ENCODE measurements at regions not wholly inside any gene's neighbourhood (a gene's known extent, or its start where the extent isn't known, plus 50 kb on each side); places are given as distances from the start of the nearest gene placed in this dataset.

GRCh38 chr13:22286338-22286737 lies 615.5 kb downstream of the FGF9 start:
- TF ChIP-seq, protein P1, sequence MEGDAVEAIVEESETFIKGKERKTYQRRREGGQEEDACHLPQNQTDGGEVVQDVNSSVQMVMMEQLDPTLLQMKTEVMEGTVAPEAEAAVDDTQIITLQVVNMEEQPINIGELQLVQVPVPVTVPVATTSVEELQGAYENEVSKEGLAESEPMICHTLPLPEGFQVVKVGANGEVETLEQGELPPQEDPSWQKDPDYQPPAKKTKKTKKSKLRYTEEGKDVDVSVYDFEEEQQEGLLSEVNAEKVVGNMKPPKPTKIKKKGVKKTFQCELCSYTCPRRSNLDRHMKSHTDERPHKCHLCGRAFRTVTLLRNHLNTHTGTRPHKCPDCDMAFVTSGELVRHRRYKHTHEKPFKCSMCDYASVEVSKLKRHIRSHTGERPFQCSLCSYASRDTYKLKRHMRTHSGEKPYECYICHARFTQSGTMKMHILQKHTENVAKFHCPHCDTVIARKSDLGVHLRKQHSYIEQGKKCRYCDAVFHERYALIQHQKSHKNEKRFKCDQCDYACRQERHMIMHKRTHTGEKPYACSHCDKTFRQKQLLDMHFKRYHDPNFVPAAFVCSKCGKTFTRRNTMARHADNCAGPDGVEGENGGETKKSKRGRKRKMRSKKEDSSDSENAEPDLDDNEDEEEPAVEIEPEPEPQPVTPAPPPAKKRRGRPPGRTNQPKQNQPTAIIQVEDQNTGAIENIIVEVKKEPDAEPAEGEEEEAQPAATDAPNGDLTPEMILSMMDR (IDR thresholded peaks at IDR 0.05; ENCODE audit: low read length): no peak
- TF ChIP-seq EZH2 (IDR thresholded peaks at IDR 0.05; ENCODE audit: borderline replicate concordance, low read length): no peak
- Histone ChIP-seq H3K9me2 (ENCODE audit: low read depth, low read length) (no peaks in the 10 kb centered on the region), H3K4me3 (ENCODE audit: low read depth, low read length, poor library complexity, severe bottlenecking) (no peak overlapping the region), H3K79me2 (ENCODE audit: insufficient read depth, low read length) (no peaks in the 10 kb centered on the region), H3K4me2 (ENCODE audit: low read length) (no peak overlapping the region), H4K20me1 (ENCODE audit: insufficient read depth, low read length) (no peaks in the 10 kb centered on the region), H2AFZ (ENCODE audit: low read length) (no peak overlapping the region), H3F3A (ENCODE audit: insufficient read depth, low read length) (no peaks in the 10 kb centered on the region), H3K36me3 (ENCODE audit: insufficient read depth, low read length) (no peaks in the 10 kb centered on the region), H3K4me1 (ENCODE audit: insufficient read depth, low read length, severe bottlenecking) (no peaks in the 10 kb centered on the region), H3K27ac (ENCODE audit: low read depth, low read length, poor library complexity, severe bottlenecking) (no peak overlapping the region), H3K27me3 (ENCODE audit: insufficient read depth, low read length) (no peaks in the 10 kb centered on the region), H3K9me3 (ENCODE audit: low read length) (no peaks in the 10 kb centered on the region), H3K9ac (ENCODE audit: low read length) (no peak overlapping the region)

GRCh38 chr13:22287343-22287920 lies 616.6 kb downstream of the FGF9 start:
- H3K4me1 ChIP-seq (ENCODE audit: insufficient read depth, low read length, severe bottlenecking): no peaks in the 10 kb centered on the region
- H3K9ac ChIP-seq (ENCODE audit: low read length): no peak overlapping the region
- H3K4me3 ChIP-seq (ENCODE audit: low read depth, low read length, poor library complexity, severe bottlenecking): no peak overlapping the region
- no peak overlapping the region for H3K4me2 ChIP-seq (ENCODE audit: low read length)
- TF ChIP-seq EZH2 (IDR thresholded peaks at IDR 0.05; ENCODE audit: borderline replicate concordance, low read length): no peak
- TF ChIP-seq, protein P1 (IDR thresholded peaks at IDR 0.05; ENCODE audit: low read length): no peak
- no peaks in the 10 kb centered on the region for H3K27me3 ChIP-seq (ENCODE audit: insufficient read depth, low read length)
- no peaks in the 10 kb centered on the region for H4K20me1 ChIP-seq (ENCODE audit: insufficient read depth, low read length)
- H3K9me3 ChIP-seq (ENCODE audit: low read length): no peaks in the 10 kb centered on the region
- H3K36me3 ChIP-seq (ENCODE audit: insufficient read depth, low read length): no peaks in the 10 kb centered on the region
- no peaks in the 10 kb centered on the region for H3K79me2 ChIP-seq (ENCODE audit: insufficient read depth, low read length)
- no peaks in the 10 kb centered on the region for H3K9me2 ChIP-seq (ENCODE audit: low read depth, low read length)
- no peak overlapping the region for H3K27ac ChIP-seq (ENCODE audit: low read depth, low read length, poor library complexity, severe bottlenecking)
- no peaks in the 10 kb centered on the region for H3F3A ChIP-seq (ENCODE audit: insufficient read depth, low read length)
- no peak overlapping the region for H2AFZ ChIP-seq (ENCODE audit: low read length)

- no peaks in the 10 kb centered on the region for H3K9me3 ChIP-seq (ENCODE audit: low read length)
Measured at GRCh38 chr13:22288496-22288895, 617.6 kb downstream of the FGF9 start.

More at GRCh38 chr13:22288496-22288895, 617.6 kb downstream of the FGF9 start:
- Histone ChIP-seq H2AFZ (ENCODE audit: low read length) (no peak overlapping the region), H4K20me1 (ENCODE audit: insufficient read depth, low read length) (no peaks in the 10 kb centered on the region), H3K4me1 (ENCODE audit: insufficient read depth, low read length, severe bottlenecking) (no peaks in the 10 kb centered on the region), H3K9ac (ENCODE audit: low read length) (no peak overlapping the region), H3K4me3 (ENCODE audit: low read depth, low read length, poor library complexity, severe bottlenecking) (no peak overlapping the region), H3K27ac (ENCODE audit: low read depth, low read length, poor library complexity, severe bottlenecking) (no peak overlapping the region), H3K27me3 (ENCODE audit: insufficient read depth, low read length) (no peaks in the 10 kb centered on the region), H3K9me2 (ENCODE audit: low read depth, low read length) (no peaks in the 10 kb centered on the region), H3K36me3 (ENCODE audit: insufficient read depth, low read length) (no peaks in the 10 kb centered on the region), H3K79me2 (ENCODE audit: insufficient read depth, low read length) (no peaks in the 10 kb centered on the region), H3F3A (ENCODE audit: insufficient read depth, low read length) (no peaks in the 10 kb centered on the region), H3K4me2 (ENCODE audit: low read length) (no peak overlapping the region)
- TF ChIP-seq EZH2 (IDR thresholded peaks at IDR 0.05; ENCODE audit: borderline replicate concordance, low read length): no peak
- TF ChIP-seq, protein P1 (IDR thresholded peaks at IDR 0.05; ENCODE audit: low read length): no peak
